ENCODE measurements at regions not wholly inside any gene's neighbourhood (a gene's known extent, or its start where the extent isn't known, plus 50 kb on each side); places are given as distances from the start of the nearest gene placed in this dataset.

GRCh38 chr3:76212679-76213078 is 427.3 kb upstream of the ZNF717 start:
- no peaks in the 10 kb centered on the region for H3K36me3 ChIP-seq (ENCODE audit: low read depth, missing control alignments)
- H3K9me3 ChIP-seq, result no peaks in the 10 kb centered on the region
- 86 to 93% methylated on average over 2 of the region's 2 CpGs for WGBS, 2 donors
- intact Hi-C loops (cut with DNase I; ENCODE audit: low total_unique reads), result no loop called here
- TF ChIP-seq POLR2A (IDR thresholded peaks at IDR 0.05), result no peak
- TF ChIP-seq CTCF (IDR thresholded peaks at IDR 0.05), result no peak
- no peaks in the 10 kb centered on the region for H3K4me1 ChIP-seq
- H3K4me3 ChIP-seq, result no peak overlapping the region
- no peak overlapping the region for H3K27ac ChIP-seq
- no peak for DNase-seq
- no peaks in the 10 kb centered on the region for H3K27me3 ChIP-seq

GRCh38 chr3:76222201-76222600 is 436.9 kb upstream of the ZNF717 start:
- intact Hi-C loops (cut with DNase I; ENCODE audit: low total_unique reads), result no loop called here
- no peaks in the 10 kb centered on the region for H3K9me3 ChIP-seq
- H3K27me3 ChIP-seq, result no peaks in the 10 kb centered on the region
- H3K4me1 ChIP-seq, result no peaks in the 10 kb centered on the region
- H3K27ac ChIP-seq, result no peak overlapping the region
- no peak for DNase-seq
- TF ChIP-seq POLR2A (IDR thresholded peaks at IDR 0.05) (no peak), CTCF (IDR thresholded peaks at IDR 0.05) (no peak)
- H3K4me3 ChIP-seq, result no peak overlapping the region
- WGBS, 2 donors, result 26 to 59% methylated on average over 2 of the region's 2 CpGs
- H3K36me3 ChIP-seq (ENCODE audit: low read depth, missing control alignments), result no peaks in the 10 kb centered on the region

GRCh38 chr3:76231258-76231657 is 445.9 kb upstream of the ZNF717 start:
- no peaks in the 10 kb centered on the region for H3K27me3 ChIP-seq
- 91 to 92% methylated on average over 4 of the region's 4 CpGs for WGBS, 2 donors
- intact Hi-C loops (cut with DNase I; ENCODE audit: low total_unique reads), result no loop called here

GRCh38 chr3:76242886-76243753 is 457.8 kb upstream of the ZNF717 start:
- Histone ChIP-seq H3K4me3 (no peak overlapping the region), H3K27me3 (no peaks in the 10 kb centered on the region), H3K27ac (no peak overlapping the region), H3K36me3 (ENCODE audit: low read depth, missing control alignments) (no peaks in the 10 kb centered on the region), H3K4me1 (no peaks in the 10 kb centered on the region), H3K9me3 (no peaks in the 10 kb centered on the region)
- intact Hi-C loops (cut with DNase I; ENCODE audit: low total_unique reads), result no loop called here
- WGBS, 2 donors, result 61 to 65% methylated on average over 17 of the region's 17 CpGs
- TF ChIP-seq POLR2A (IDR thresholded peaks at IDR 0.05) (no peak), CTCF (IDR thresholded peaks at IDR 0.05) (no peak)
- no peak for DNase-seq

More at GRCh38 chr3:76231258-76231657, 445.9 kb upstream of the ZNF717 start:
- Histone ChIP-seq H3K4me1 (no peaks in the 10 kb centered on the region), H3K36me3 (ENCODE audit: low read depth, missing control alignments) (no peaks in the 10 kb centered on the region), H3K4me3 (no peak overlapping the region), H3K27ac (no peak overlapping the region), H3K9me3 (no peaks in the 10 kb centered on the region)
- TF ChIP-seq POLR2A (IDR thresholded peaks at IDR 0.05) (no peak), CTCF (IDR thresholded peaks at IDR 0.05) (no peak)
- no peak for DNase-seq

DNA sequence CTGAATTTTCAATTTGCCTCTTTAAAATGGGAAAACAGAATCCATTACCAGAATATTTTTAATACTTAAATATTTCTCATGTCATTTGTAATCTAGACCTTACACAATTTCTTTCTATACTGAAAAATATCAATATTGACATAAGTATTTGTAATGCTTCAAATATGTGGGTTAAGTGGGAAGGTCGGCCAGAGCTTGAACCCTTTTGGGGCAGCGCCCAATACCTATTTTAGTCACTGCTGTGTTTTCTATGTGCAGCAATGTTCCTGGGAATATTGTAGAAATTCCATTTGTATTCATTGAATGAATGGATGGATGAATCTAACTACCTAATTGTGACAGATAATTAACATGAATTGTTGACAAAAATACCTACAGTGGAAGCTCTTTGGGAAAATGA is 459.7 kb upstream of the ZNF717 start:
- Histone ChIP-seq H3K36me3 (ENCODE audit: low read depth, missing control alignments) (no peaks in the 10 kb centered on the region), H3K27me3 (no peaks in the 10 kb centered on the region), H3K4me1 (no peaks in the 10 kb centered on the region), H3K4me3 (no peak overlapping the region), H3K27ac (no peak overlapping the region), H3K9me3 (no peaks in the 10 kb centered on the region)
- TF ChIP-seq CTCF (IDR thresholded peaks at IDR 0.05) (no peak), POLR2A (IDR thresholded peaks at IDR 0.05) (no peak)
- DNase-seq, result no peak
- WGBS, 2 donors, result 77 to 96% methylated on average over 2 of the region's 2 CpGs
- intact Hi-C loops (cut with DNase I; ENCODE audit: low total_unique reads), result no loop called here

Data from testis (tissue), 2 donors.